ENCODE measurements at regions not wholly inside any gene's neighbourhood (a gene's known extent, or its start where the extent isn't known, plus 50 kb on each side); places are given as distances from the start of the nearest gene placed in this dataset.

GRCh38 chr19:28949535-28949934, 263.4 kb downstream of the UQCRFS1 start:
- FAIRE-seq = no peak
- H3K9me3 ChIP-seq = peaks cover 17% of the 10 kb centered on the region
- ChIA-PET CTCF (interaction anchor here (0.7 to 0.9 kb wide), 3 partner anchors 17 to 579 kb away, joined by 3 to 4 read pairs (median 3); no protein-coding TSS in a partner anchor), POLR2A (no interaction called here)
- WGBS (ENCODE audit: missing lambda C conversion rate) = 11% methylated on average over 4 of the region's 4 CpGs
- TF ChIP-seq JUN (IDR thresholded peaks at IDR 0.05) = no peak
- H3K4me3 ChIP-seq = no peak overlapping the region
- H3K4me2 ChIP-seq = no peak overlapping the region
- no peak overlapping the region for H3K27ac ChIP-seq
- no peak for ATAC-seq
- H3K4me1 ChIP-seq = no peaks in the 10 kb centered on the region
- no peak for DNase-seq (ENCODE audit: low read depth in 1 of 2, low spot score in 1 of 2)

GRCh38 chr19:28949027-28949426, 263.9 kb downstream of the UQCRFS1 start:
- ChIA-PET POLR2A (no interaction called here), CTCF (interaction anchor here (0.9 kb wide), 2 partner anchors 17 to 580 kb away, joined by 3 read pairs; no protein-coding TSS in a partner anchor)
- WGBS (ENCODE audit: missing lambda C conversion rate) = 3% methylated on average over 1 of the region's 1 CpG
- H3K4me2 ChIP-seq = no peak overlapping the region
- ATAC-seq (no peak), FAIRE-seq (no peak), DNase-seq (ENCODE audit: low read depth in 1 of 2, low spot score in 1 of 2) (no peak)
- H3K4me3 ChIP-seq = no peak overlapping the region
- TF ChIP-seq, protein P1, sequence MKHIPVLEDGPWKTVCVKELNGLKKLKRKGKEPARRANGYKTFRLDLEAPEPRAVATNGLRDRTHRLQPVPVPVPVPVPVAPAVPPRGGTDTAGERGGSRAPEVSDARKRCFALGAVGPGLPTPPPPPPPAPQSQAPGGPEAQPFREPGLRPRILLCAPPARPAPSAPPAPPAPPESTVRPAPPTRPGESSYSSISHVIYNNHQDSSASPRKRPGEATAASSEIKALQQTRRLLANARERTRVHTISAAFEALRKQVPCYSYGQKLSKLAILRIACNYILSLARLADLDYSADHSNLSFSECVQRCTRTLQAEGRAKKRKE (CRISPR knock-in tag; IDR thresholded peaks at IDR 0.05; ENCODE audit: low read depth) = no peak
- no peak overlapping the region for H3K27ac ChIP-seq
- H3K9me3 ChIP-seq = peaks cover 14% of the 10 kb centered on the region
- H3K4me1 ChIP-seq = no peaks in the 10 kb centered on the region

GRCh38 chr19:28948566-28948965, 264.4 kb downstream of the UQCRFS1 start:
- DNase-seq (ENCODE audit: low read depth in 1 of 2, low spot score in 1 of 2) = no peak
- ATAC-seq = no peak
- WGBS (ENCODE audit: missing lambda C conversion rate) = 21% methylated on average over 5 of the region's 5 CpGs
- Histone ChIP-seq H3K4me1 (no peaks in the 10 kb centered on the region), H3K27ac (no peak overlapping the region), H3K4me3 (no peak overlapping the region), H3K9me3 (peaks cover 14% of the 10 kb centered on the region), H3K4me2 (no peak overlapping the region)
- ChIA-PET CTCF (interaction anchor here (0.6 to 0.9 kb wide), 3 partner anchors 16 to 580 kb away, joined by 3 read pairs; no protein-coding TSS in a partner anchor), POLR2A (no interaction called here)
- TF ChIP-seq, protein P2, sequence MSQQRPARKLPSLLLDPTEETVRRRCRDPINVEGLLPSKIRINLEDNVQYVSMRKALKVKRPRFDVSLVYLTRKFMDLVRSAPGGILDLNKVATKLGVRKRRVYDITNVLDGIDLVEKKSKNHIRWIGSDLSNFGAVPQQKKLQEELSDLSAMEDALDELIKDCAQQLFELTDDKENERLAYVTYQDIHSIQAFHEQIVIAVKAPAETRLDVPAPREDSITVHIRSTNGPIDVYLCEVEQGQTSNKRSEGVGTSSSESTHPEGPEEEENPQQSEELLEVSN (IDR thresholded peaks at IDR 0.05; ENCODE audit: borderline replicate concordance, low read depth) = no peak
- TF ChIP-seq POLR2A (IDR thresholded peaks at IDR 0.05; ENCODE audit: low read length) (no peak), RCOR1 (IDR thresholded peaks at IDR 0.05; ENCODE audit: low read depth, low read length) (no peak), ZC3H11A (IDR thresholded peaks at IDR 0.05) (no peak), BHLHE40 (IDR thresholded peaks at IDR 0.05; ENCODE audit: low read depth, low read length) (no peak), EHF (CRISPR knock-in tag; IDR thresholded peaks at IDR 0.05) (no peak), TP53 (CRISPR knock-in tag; IDR thresholded peaks at IDR 0.05) (no peak), KDM5A (IDR thresholded peaks at IDR 0.05) (no peak), PBX3 (IDR thresholded peaks at IDR 0.05) (no peak), HES2 (IDR thresholded peaks at IDR 0.05) (no peak), NR3C1 (IDR thresholded peaks at IDR 0.05) (no peak), JUN (IDR thresholded peaks at IDR 0.05) (no peak), FOSL2 (IDR thresholded peaks at IDR 0.05) (no peak), FOSL2 (CRISPR knock-in tag; IDR thresholded peaks at IDR 0.05) (no peak), ESRRA (IDR thresholded peaks at IDR 0.05; ENCODE audit: borderline replicate concordance, low read length) (no peak), REST (IDR thresholded peaks at IDR 0.05) (no peak), RAD21 (conservative IDR thresholded peaks at IDR 0.05 in 1 of 2, IDR thresholded peaks at IDR 0.05 in 1 of 2) (no peak), JUNB (IDR thresholded peaks at IDR 0.05) (no peak)
- TF ChIP-seq, protein P3, sequence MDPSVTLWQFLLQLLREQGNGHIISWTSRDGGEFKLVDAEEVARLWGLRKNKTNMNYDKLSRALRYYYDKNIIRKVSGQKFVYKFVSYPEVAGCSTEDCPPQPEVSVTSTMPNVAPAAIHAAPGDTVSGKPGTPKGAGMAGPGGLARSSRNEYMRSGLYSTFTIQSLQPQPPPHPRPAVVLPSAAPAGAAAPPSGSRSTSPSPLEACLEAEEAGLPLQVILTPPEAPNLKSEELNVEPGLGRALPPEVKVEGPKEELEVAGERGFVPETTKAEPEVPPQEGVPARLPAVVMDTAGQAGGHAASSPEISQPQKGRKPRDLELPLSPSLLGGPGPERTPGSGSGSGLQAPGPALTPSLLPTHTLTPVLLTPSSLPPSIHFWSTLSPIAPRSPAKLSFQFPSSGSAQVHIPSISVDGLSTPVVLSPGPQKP (IDR thresholded peaks at IDR 0.05; ENCODE audit: low read depth, low read length) = no peak
- TF ChIP-seq, protein P4, sequence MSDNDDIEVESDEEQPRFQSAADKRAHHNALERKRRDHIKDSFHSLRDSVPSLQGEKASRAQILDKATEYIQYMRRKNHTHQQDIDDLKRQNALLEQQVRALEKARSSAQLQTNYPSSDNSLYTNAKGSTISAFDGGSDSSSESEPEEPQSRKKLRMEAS (IDR thresholded peaks at IDR 0.05) = no peak
- peak; percentile 43 for FAIRE-seq

Data from A549 (cell line).